Testis (tissue), 2 donors: ENCODE measurements at regions not wholly inside any gene's neighbourhood (a gene's known extent, or its start where the extent isn't known, plus 50 kb on each side); places are given as distances from the start of the nearest gene placed in this dataset.

Experiments
- POLR2A ChIP-seq: fragments of 450-650 bp; IDR thresholded peaks from one replicate; pipeline ENCODE4 v1.6.1; 2017; ENCODE audit warnings: antibody characterized with exemption, mild to moderate bottlenecking, moderate library complexity
- TF ChIP-seq, protein P1 (sequence below), 3 experiments: fragments of 450-650 bp in 2 of 3; fragments of 200-600 bp in 1 of 3; sonication (generic) in 1 of 3; IDR thresholded peaks; one replicate each; pipeline ENCODE4 v1.5.1; 2016 to 2019; ENCODE audit warnings: antibody characterized with exemption in 3 of 3, mild to moderate bottlenecking in 2 of 3, moderate library complexity in 1 of 3

- TF ChIP-seq, protein P1, sequence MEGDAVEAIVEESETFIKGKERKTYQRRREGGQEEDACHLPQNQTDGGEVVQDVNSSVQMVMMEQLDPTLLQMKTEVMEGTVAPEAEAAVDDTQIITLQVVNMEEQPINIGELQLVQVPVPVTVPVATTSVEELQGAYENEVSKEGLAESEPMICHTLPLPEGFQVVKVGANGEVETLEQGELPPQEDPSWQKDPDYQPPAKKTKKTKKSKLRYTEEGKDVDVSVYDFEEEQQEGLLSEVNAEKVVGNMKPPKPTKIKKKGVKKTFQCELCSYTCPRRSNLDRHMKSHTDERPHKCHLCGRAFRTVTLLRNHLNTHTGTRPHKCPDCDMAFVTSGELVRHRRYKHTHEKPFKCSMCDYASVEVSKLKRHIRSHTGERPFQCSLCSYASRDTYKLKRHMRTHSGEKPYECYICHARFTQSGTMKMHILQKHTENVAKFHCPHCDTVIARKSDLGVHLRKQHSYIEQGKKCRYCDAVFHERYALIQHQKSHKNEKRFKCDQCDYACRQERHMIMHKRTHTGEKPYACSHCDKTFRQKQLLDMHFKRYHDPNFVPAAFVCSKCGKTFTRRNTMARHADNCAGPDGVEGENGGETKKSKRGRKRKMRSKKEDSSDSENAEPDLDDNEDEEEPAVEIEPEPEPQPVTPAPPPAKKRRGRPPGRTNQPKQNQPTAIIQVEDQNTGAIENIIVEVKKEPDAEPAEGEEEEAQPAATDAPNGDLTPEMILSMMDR (IDR thresholded peaks at IDR 0.05): no peak
- no peak for TF ChIP-seq POLR2A
These were observed 119.3 kb upstream of the CHST15 start for GRCh38 chr10:124212702-124213101.
